ENCODE measurements at regions not wholly inside any gene's neighbourhood (a gene's known extent, or its start where the extent isn't known, plus 50 kb on each side); places are given as distances from the start of the nearest gene placed in this dataset.

DNA sequence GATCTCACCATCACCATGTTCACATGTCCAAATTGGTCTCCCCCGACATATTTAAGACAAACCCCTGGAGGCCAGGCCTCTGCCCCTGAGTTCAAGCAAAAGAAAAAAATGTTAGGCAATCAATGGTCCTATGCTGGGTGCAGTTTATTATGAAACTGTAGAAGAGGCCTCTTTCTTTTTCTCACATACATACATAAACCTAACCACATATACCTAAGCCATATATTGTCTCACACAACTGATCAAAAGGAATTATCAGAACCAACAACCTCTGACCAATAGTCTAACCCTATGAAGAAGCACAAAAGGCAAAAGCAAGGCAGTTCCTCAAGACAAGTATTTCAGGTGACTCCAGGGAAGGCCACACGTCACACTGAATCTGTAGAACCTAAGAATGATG is 49.9 kb downstream of the ILRUN start:
- Histone ChIP-seq H3K4me1 (no peaks in the 10 kb centered on the region), H3K36me3 (ENCODE audit: control insufficient read depth, insufficient read depth, low read length) (no peaks in the 10 kb centered on the region), H3K27me3 (replicated peaks; ENCODE audit: control insufficient read depth, insufficient read depth, low read length) (no peaks in the 10 kb centered on the region), H3K9me3 (no peaks in the 10 kb centered on the region), H3K4me3 (ENCODE audit: low read depth, low read length) (no peak overlapping the region)
- ChIA-PET CTCF (no interaction called here), POLR2A (no interaction called here)
- TF ChIP-seq, protein P1, sequence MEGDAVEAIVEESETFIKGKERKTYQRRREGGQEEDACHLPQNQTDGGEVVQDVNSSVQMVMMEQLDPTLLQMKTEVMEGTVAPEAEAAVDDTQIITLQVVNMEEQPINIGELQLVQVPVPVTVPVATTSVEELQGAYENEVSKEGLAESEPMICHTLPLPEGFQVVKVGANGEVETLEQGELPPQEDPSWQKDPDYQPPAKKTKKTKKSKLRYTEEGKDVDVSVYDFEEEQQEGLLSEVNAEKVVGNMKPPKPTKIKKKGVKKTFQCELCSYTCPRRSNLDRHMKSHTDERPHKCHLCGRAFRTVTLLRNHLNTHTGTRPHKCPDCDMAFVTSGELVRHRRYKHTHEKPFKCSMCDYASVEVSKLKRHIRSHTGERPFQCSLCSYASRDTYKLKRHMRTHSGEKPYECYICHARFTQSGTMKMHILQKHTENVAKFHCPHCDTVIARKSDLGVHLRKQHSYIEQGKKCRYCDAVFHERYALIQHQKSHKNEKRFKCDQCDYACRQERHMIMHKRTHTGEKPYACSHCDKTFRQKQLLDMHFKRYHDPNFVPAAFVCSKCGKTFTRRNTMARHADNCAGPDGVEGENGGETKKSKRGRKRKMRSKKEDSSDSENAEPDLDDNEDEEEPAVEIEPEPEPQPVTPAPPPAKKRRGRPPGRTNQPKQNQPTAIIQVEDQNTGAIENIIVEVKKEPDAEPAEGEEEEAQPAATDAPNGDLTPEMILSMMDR (IDR thresholded peaks at IDR 0.05; ENCODE audit: insufficient read depth in 1 of 2, low read depth in 1 of 2, low read length in 1 of 2, severe bottlenecking in 1 of 2, unreplicated experiment in 1 of 2) = no peak
- intact Hi-C loops (cut with micrococcal nuclease; ENCODE audit: unreplicated experiment) = no loop called here
- no peak for DNase-seq
- Mint-ChIP-seq H3K4me1 (ENCODE audit: low read depth, unreplicated experiment) (peaks cover 13% of the 10 kb centered on the region), H3K9me3 (ENCODE audit: unreplicated experiment) (no peaks in the 10 kb centered on the region), H3K36me3 (ENCODE audit: insufficient read depth, unreplicated experiment) (peaks cover 39% of the 10 kb centered on the region), H3K4me3 (ENCODE audit: unreplicated experiment) (no peak overlapping the region), H3K27ac (ENCODE audit: unreplicated experiment) (no peak overlapping the region), H3K27me3 (ENCODE audit: insufficient read depth, unreplicated experiment) (no peaks in the 10 kb centered on the region)
- no TSS peak for BruUV-seq (replicated peaks)

DNA sequence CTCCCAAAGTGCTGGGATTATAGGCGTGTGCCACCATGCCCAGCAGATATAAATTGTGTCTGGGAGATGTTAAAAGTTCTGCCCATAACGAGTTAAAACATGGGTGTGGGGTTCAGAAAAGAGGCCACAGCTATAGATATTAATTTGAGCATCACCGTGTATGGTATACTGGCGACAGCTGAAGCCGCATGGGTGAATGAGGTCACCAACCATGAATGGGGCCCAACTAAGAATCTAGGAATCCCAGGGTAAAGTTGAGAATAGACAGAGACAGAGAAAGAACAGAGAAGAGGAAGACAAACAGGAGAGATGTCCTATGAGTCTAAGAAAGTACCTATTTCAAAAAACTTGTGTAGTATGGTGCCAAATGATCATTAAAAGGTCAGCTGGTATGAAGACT is 50.9 kb downstream of the ILRUN start:
- CTCF ChIA-PET = no interaction called here

DNA sequence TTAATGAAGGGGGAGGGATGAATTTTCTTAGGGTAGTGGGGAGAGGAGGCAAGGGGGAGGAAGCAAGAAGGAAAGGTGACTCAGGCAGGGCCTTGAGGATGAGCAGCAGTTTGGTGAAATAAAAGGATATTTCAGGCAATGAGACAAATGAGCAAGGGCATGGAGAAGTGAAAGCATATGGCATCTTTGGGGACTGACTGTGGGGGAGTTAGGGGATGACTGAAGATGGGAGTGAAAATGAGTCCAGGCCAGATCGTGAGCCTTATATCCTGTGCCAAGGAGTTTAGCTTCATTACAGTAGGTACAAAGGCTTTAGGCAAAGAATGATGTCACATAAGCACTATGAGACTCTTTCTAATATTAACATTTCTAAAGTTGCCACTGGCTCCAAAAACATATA is 51.9 kb downstream of the ILRUN start:
- H3K36me3 Mint-ChIP-seq (ENCODE audit: insufficient read depth, unreplicated experiment) = peaks cover 39% of the 10 kb centered on the region
- H3K4me3 Mint-ChIP-seq (ENCODE audit: unreplicated experiment) = no peak overlapping the region
- Histone ChIP-seq H3K36me3 (ENCODE audit: control insufficient read depth, insufficient read depth, low read length) (no peaks in the 10 kb centered on the region), H3K9me3 (no peaks in the 10 kb centered on the region), H3K4me1 (peaks cover 2% of the 10 kb centered on the region), H3K27me3 (replicated peaks; ENCODE audit: control insufficient read depth, insufficient read depth, low read length) (no peaks in the 10 kb centered on the region), H3K4me3 (ENCODE audit: low read depth, low read length) (no peak overlapping the region)
- ChIA-PET POLR2A (no interaction called here), CTCF (no interaction called here)
- DNase-seq = no peak
- H3K9me3 Mint-ChIP-seq (ENCODE audit: unreplicated experiment) = no peaks in the 10 kb centered on the region
- no peaks in the 10 kb centered on the region for H3K27me3 Mint-ChIP-seq (ENCODE audit: insufficient read depth, unreplicated experiment)
- peaks cover 13% of the 10 kb centered on the region for H3K4me1 Mint-ChIP-seq (ENCODE audit: low read depth, unreplicated experiment)
- no peak overlapping the region for H3K27ac Mint-ChIP-seq (ENCODE audit: unreplicated experiment)
- intact Hi-C loops (cut with micrococcal nuclease; ENCODE audit: unreplicated experiment) = no loop called here
- TF ChIP-seq, protein P1 (IDR thresholded peaks at IDR 0.05; ENCODE audit: insufficient read depth in 1 of 2, low read depth in 1 of 2, low read length in 1 of 2, severe bottlenecking in 1 of 2, unreplicated experiment in 1 of 2) = no peak
- BruUV-seq (replicated peaks) = no TSS peak

More for the DNA sequence above, 50.9 kb downstream of the ILRUN start:
- intact Hi-C loops (cut with micrococcal nuclease; ENCODE audit: unreplicated experiment) = no loop called here
- no peaks in the 10 kb centered on the region for H3K27me3 Mint-ChIP-seq (ENCODE audit: insufficient read depth, unreplicated experiment)
- no peaks in the 10 kb centered on the region for H3K4me1 ChIP-seq
- peaks cover 33% of the 10 kb centered on the region for H3K36me3 Mint-ChIP-seq (ENCODE audit: insufficient read depth, unreplicated experiment)
- no TSS peak for BruUV-seq (replicated peaks)
- no peak overlapping the region for H3K4me3 Mint-ChIP-seq (ENCODE audit: unreplicated experiment)
- H3K36me3 ChIP-seq (ENCODE audit: control insufficient read depth, insufficient read depth, low read length) = no peaks in the 10 kb centered on the region
- no peaks in the 10 kb centered on the region for H3K9me3 ChIP-seq
- H3K4me3 ChIP-seq (ENCODE audit: low read depth, low read length) = no peak overlapping the region
- no peak for DNase-seq
- TF ChIP-seq, protein P1 (IDR thresholded peaks at IDR 0.05; ENCODE audit: insufficient read depth in 1 of 2, low read depth in 1 of 2, low read length in 1 of 2, severe bottlenecking in 1 of 2, unreplicated experiment in 1 of 2) = no peak
- POLR2A ChIA-PET = no interaction called here
- H3K4me1 Mint-ChIP-seq (ENCODE audit: low read depth, unreplicated experiment) = peaks cover 13% of the 10 kb centered on the region
- H3K27me3 ChIP-seq (replicated peaks; ENCODE audit: control insufficient read depth, insufficient read depth, low read length) = no peaks in the 10 kb centered on the region
- H3K9me3 Mint-ChIP-seq (ENCODE audit: unreplicated experiment) = no peaks in the 10 kb centered on the region
- no peak overlapping the region for H3K27ac Mint-ChIP-seq (ENCODE audit: unreplicated experiment)

Data from Caco-2 (cell line).